SJCRH30 (cell line): ENCODE measurements at regions not wholly inside any gene's neighbourhood (a gene's known extent, or its start where the extent isn't known, plus 50 kb on each side); places are given as distances from the start of the nearest gene placed in this dataset.
A peak's percentile ranks its signal among the peaks of the same experiment; 100 is the strongest.

ENCODE experiments used
- DNase-seq, 2 experiments: peaks; one replicate each; pipeline ENCODE4 v3.0.0-alpha.2; 2015 to 2020
- H3K27ac ChIP-seq: fragments of 250-450 bp; sonication (Bioruptor Pico); 2 replicates; pipeline ENCODE4 v1.5.1; 2020; ENCODE audit warnings: mild to moderate bottlenecking, moderate library complexity
- H3K27me3 ChIP-seq: fragments of 250-450 bp; sonication (Bioruptor Pico); 2 replicates; pipeline ENCODE4 v1.5.1; 2020; ENCODE audit warnings: mild to moderate bottlenecking, moderate library complexity
- H3K36me3 ChIP-seq: fragments of 250-450 bp; sonication (Bioruptor Pico); 2 replicates; pipeline ENCODE4 v1.5.1; 2020; ENCODE audit warnings: mild to moderate bottlenecking, moderate library complexity
- H3K4me1 ChIP-seq: fragments of 250-450 bp; sonication (Bioruptor Pico); 2 replicates; pipeline ENCODE4 v1.5.1; 2020; ENCODE audit warnings: mild to moderate bottlenecking, moderate library complexity
- H3K4me3 ChIP-seq: fragments of 250-450 bp; sonication (Bioruptor Pico); 2 replicates; pipeline ENCODE4 v1.5.1; 2020; ENCODE audit warnings: mild to moderate bottlenecking, moderate library complexity
- H3K9me3 ChIP-seq: fragments of 250-450 bp; sonication (Bioruptor Pico); replicated peaks from 2 replicates; pipeline ENCODE4 v1.5.1; 2020; ENCODE audit warnings: mild to moderate bottlenecking, moderate library complexity

DNA sequence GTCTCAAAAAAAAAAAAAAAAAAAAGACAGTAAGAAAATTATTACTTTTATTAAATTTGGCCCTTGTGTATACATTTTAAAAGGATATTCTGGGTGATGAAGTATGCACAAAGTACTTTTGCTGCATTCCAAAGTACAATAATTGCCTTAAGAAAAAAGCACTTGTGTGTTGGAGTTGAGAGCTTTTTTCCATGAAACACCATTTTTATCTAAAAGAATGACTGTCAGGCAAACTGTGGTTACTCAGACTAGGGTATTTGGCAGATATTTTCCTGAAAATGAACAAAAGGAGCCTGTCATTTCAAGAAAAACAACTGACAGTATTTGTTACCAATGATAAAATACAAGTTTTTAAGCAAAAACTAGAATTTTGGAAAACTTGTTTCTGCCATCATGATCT is 84.3 kb upstream of the PTPN3 start:
- peaks cover 7% of the 10 kb centered on the region for H3K4me1 ChIP-seq
- H3K9me3 ChIP-seq, result no peaks in the 10 kb centered on the region
- H3K27me3 ChIP-seq, result no peaks in the 10 kb centered on the region
- no peak overlapping the region for H3K4me3 ChIP-seq
- no peaks in the 10 kb centered on the region for H3K36me3 ChIP-seq
- no peak for DNase-seq
- H3K27ac ChIP-seq, result no peak overlapping the region

DNA sequence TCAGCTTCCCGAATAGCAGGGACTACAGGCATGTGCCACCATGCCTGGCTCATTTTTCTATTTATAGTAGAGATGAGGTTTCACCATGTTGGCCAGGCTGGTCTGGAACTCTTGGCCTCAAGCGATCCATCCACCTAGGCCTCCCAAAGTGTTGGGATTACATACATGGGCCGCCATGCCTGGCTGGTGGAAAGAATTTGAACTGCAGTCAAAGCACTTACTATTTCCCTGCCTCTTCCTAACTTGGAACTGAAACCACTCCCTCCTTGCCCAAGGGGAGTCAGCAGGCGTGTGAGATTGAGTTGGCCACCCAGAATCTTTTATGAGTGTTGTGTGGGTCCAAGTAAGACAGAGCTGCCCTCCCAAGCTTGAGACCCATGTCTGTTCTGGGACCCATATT is 86.1 kb upstream of the PTPN3 start:
- no peak for DNase-seq
- Histone ChIP-seq H3K27ac (no peak overlapping the region), H3K4me3 (no peak overlapping the region)

DNA sequence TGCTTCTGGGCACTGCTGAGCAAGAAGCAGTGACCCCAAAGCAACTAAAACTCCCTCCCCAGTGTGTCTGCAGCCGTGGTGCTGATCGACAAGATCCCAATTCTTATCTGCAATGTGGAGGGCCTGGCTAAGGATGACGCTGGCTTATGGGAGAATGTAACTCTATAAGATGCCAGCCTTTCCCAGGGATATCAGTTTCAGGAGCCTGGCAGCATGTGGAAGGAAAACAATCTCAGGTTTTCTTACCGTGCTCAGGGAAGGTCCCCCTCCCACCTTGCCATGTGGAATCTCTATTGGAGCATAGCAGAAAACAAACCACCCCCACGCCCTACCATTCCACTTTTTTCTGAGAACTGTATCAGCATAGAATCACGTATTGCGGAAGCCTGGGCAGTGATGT is 87.7 kb upstream of the PTPN3 start:
- H3K36me3 ChIP-seq, result no peaks in the 10 kb centered on the region
- H3K4me1 ChIP-seq, result peaks cover 7% of the 10 kb centered on the region
- H3K4me3 ChIP-seq, result no peak overlapping the region
- H3K27me3 ChIP-seq, result no peaks in the 10 kb centered on the region
- peaks cover 6% of the 10 kb centered on the region for H3K9me3 ChIP-seq
- peak in 1 of 2 experiments; percentile 26 for DNase-seq
- no peak overlapping the region for H3K27ac ChIP-seq

More for the DNA sequence above, 86.1 kb upstream of the PTPN3 start:
- Histone ChIP-seq H3K36me3 (no peaks in the 10 kb centered on the region), H3K27me3 (no peaks in the 10 kb centered on the region), H3K4me1 (peaks cover 7% of the 10 kb centered on the region), H3K9me3 (peaks cover under 1% of the 10 kb centered on the region; the same call in 1 of the 2 replicates)

DNA sequence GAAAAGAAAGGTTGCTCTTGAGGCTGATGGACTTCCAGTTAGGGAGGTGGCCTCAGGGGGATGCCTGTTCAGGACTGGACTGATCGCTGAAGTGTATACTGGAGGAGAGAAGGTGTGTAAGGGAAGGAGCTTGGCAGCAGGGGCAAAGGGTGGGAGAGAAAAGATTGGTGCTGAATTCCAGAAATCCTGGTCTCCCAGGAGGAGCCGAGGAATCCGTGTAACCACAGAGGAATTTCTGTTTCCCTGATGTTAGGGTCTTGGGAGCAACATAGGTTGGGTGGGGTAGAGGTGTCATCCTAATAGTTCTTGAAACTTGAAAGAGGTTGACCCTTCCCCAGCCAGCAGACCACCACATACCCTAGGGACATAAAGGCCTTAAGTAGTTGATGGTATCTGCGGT is 88.9 kb upstream of the PTPN3 start:
- H3K27me3 ChIP-seq, result no peaks in the 10 kb centered on the region
- H3K4me3 ChIP-seq, result no peak overlapping the region
- H3K27ac ChIP-seq, result no peak overlapping the region
- peaks cover 7% of the 10 kb centered on the region for H3K4me1 ChIP-seq
- H3K36me3 ChIP-seq, result no peaks in the 10 kb centered on the region
- H3K9me3 ChIP-seq, result peaks cover 6% of the 10 kb centered on the region
- no peak for DNase-seq

DNA sequence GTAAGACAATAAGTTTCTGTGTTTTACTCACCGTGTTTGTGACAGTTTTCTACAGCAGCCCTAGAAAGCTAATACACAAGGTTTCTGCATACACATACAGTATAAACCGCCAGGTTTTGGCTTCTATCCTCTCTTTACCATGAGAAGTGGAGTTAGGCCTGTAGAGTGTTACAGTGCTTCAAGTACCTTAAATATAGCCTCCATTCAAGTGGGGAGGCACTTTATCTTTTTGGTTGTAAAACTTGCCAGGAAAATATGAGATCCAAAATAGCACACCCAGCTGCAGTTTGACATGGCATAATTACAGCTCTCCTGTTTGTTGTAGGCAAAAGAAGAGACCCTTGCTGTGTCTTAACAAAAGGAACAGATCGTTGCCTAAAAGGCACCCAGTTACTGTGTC is 90.3 kb upstream of the PTPN3 start:
- peaks cover 7% of the 10 kb centered on the region for H3K4me1 ChIP-seq
- no peaks in the 10 kb centered on the region for H3K36me3 ChIP-seq
- H3K27me3 ChIP-seq, result no peaks in the 10 kb centered on the region
- H3K27ac ChIP-seq, result no peak overlapping the region
- H3K9me3 ChIP-seq, result peaks cover 6% of the 10 kb centered on the region
- DNase-seq, result no peak
- no peak overlapping the region for H3K4me3 ChIP-seq

DNA sequence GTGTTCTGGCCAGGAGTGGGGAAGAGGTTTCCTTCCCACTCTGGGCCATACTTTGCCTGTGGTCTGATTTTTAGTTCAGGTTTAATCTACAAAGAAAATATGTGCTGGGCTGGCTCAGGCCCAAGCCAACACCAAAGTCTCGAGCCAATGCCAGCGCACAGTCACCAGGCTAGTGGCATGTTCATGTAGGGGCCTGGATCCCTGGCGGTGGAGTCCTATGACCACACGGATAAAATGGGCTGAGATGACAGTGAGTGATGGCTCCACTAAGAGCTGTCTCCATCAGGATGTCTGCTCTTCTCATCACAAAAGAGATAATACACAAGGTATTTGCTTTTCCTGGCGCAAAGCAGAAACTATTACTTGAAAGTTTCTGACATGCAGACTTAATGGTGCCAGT is 92.9 kb upstream of the PTPN3 start:
- Histone ChIP-seq H3K4me1 (peaks cover 3% of the 10 kb centered on the region; the same call in 1 of the 2 replicates), H3K36me3 (no peaks in the 10 kb centered on the region), H3K27me3 (no peaks in the 10 kb centered on the region), H3K9me3 (peaks cover 6% of the 10 kb centered on the region), H3K27ac (no peak overlapping the region), H3K4me3 (no peak overlapping the region)
- no peak for DNase-seq

DNA sequence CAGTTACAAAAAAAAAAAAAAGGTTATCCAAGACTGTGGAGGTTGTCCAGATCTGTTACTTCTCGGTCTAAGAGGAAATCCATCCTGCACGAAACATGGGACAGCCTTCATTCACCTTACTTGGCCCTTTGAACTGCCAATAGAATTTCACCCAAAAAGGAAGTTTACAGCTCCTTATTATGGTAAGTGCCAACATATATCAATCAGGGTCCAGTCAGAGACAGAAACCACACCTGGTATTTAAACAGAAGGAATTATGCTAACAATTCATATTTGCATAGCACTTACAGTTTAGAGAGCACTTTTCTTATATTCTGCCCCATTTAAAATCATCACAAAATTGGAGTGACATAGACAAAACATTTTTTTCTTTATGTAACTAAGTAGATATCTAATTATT is 93.6 kb upstream of the PTPN3 start:
- no peaks in the 10 kb centered on the region for H3K4me1 ChIP-seq
- no peak overlapping the region for H3K4me3 ChIP-seq
- H3K36me3 ChIP-seq, result no peaks in the 10 kb centered on the region
- DNase-seq, result no peak
- no peak overlapping the region for H3K27ac ChIP-seq
- no peaks in the 10 kb centered on the region for H3K27me3 ChIP-seq
- H3K9me3 ChIP-seq, result peaks cover 6% of the 10 kb centered on the region

DNA sequence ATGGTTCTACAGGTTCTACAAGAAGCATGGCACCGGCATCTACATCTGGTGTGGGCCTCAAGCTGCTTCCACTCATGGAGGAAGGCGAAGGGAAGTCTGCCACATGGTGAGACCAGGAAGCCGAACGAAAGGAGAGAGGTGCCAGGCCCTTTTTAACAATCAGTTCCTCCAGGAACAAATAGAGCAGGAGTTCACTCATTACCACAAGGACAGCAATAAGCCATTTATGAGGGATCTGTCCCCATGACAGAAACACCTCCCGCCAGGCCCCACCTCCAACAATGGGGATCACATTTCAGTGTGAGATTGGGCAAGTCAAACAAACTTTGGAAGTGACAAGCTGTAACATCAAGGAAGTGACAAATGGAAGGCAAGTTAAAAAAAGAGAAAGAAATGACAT is 95.5 kb upstream of the PTPN3 start:
- no peak overlapping the region for H3K4me3 ChIP-seq
- H3K9me3 ChIP-seq, result peaks cover 6% of the 10 kb centered on the region
- H3K36me3 ChIP-seq, result no peaks in the 10 kb centered on the region
- DNase-seq, result no peak
- H3K27ac ChIP-seq, result no peak overlapping the region
- H3K27me3 ChIP-seq, result no peaks in the 10 kb centered on the region
- H3K4me1 ChIP-seq, result no peaks in the 10 kb centered on the region

DNA sequence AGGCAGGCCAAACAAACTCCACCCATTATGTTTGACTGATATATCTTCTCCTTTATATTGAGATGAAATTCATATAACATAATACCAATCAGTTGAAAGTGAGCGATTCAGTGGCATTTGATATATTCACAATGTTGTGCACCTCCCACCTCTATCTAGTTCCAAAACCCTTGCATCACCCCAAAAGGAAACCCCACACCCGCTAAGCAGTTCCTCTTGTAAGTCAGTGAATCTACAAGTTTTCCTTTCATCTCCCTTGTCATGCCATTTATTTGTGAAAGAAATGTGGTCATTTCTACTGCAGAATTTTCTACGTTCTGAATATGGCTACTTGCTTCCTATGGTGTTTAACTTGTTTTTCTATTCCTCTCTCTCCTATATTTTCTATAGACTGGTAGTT is 99.4 kb upstream of the PTPN3 start:
- Histone ChIP-seq H3K36me3 (no peaks in the 10 kb centered on the region), H3K27ac (no peak overlapping the region)
- no peak for DNase-seq

DNA sequence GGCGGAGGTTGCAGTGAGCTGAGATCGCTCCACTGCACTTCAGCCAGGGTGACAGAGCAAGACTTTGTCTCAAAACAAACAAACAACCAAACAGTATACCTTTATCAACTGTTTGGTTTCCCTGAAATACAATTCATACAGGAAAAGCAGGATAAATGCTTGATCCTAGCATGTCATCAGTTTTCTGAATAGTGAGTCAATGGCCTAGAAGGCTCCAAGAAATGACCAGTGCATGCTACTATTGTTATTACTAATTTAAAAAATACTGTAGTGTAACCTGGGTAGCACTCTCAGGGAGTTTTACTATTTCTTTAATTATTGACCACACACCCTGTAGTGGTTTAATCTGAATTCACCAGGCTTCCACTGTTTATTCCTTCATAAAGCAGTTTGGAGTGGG is 101.0 kb upstream of the PTPN3 start:
- no peak for DNase-seq
- no peak overlapping the region for H3K4me3 ChIP-seq
- H3K36me3 ChIP-seq, result no peaks in the 10 kb centered on the region
- H3K27ac ChIP-seq, result no peak overlapping the region
- peaks cover 9% of the 10 kb centered on the region for H3K4me1 ChIP-seq
- H3K9me3 ChIP-seq, result 0 out of 2 replicates have a peak, but pooled peaks cover 3% of the 10 kb centered on the region
- no peaks in the 10 kb centered on the region for H3K27me3 ChIP-seq

More for the DNA sequence above, 99.4 kb upstream of the PTPN3 start:
- Histone ChIP-seq H3K4me3 (no peak overlapping the region), H3K9me3 (0 out of 2 replicates have a peak, but pooled peaks cover 3% of the 10 kb centered on the region), H3K27me3 (no peaks in the 10 kb centered on the region), H3K4me1 (no peaks in the 10 kb centered on the region)

DNA sequence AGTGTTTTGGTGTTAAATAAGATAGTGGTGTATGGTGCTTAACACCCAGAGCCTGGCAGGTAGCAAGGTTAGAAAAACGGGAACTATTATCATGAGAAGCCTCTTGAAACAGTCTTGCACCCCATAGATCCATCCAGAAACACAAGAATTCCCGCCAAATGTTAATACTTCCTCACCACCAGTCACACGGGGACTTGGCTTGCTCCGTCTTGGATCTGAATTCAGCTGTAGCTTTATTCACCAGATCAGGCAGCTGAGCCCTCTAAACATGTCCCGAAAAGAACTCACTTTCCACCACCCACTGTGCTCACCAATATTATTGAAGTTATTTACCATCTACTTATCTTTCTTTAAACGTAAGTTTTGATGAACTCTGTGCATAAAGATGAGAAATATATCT is 101.6 kb upstream of the PTPN3 start:
- peaks cover 15% of the 10 kb centered on the region for H3K4me1 ChIP-seq
- H3K36me3 ChIP-seq, result no peaks in the 10 kb centered on the region
- H3K4me3 ChIP-seq, result no peak overlapping the region
- no peaks in the 10 kb centered on the region for H3K27me3 ChIP-seq
- no peak overlapping the region for H3K27ac ChIP-seq
- H3K9me3 ChIP-seq, result 0 out of 2 replicates have a peak, but pooled peaks cover 3% of the 10 kb centered on the region
- no peak for DNase-seq

DNA sequence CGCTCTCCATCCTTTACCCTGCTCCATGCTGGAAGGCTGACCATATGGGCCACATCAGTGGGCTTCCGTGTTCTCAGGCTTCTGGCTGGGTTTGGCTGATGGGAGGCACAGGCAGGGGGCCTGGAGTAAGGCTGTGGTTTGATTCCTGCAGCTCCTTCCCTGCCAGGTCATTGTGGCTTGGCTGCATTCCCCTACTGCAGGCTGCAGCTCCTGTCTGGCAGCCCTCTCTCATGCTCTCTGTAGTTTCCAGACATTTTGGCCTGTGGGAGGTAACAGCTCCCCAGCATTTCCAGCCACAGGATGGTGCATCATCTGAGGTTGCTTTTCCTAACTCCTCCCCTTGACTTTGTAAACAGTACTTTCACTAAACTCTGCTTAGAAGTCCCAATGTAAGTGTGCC is 102.0 kb upstream of the PTPN3 start:
- Histone ChIP-seq H3K27ac (no peak overlapping the region), H3K4me3 (no peak overlapping the region), H3K36me3 (no peaks in the 10 kb centered on the region), H3K9me3 (0 out of 2 replicates have a peak, but pooled peaks cover 3% of the 10 kb centered on the region), H3K4me1 (peaks cover 19% of the 10 kb centered on the region), H3K27me3 (no peaks in the 10 kb centered on the region)
- peak; percentile 67 to 73 for DNase-seq

DNA sequence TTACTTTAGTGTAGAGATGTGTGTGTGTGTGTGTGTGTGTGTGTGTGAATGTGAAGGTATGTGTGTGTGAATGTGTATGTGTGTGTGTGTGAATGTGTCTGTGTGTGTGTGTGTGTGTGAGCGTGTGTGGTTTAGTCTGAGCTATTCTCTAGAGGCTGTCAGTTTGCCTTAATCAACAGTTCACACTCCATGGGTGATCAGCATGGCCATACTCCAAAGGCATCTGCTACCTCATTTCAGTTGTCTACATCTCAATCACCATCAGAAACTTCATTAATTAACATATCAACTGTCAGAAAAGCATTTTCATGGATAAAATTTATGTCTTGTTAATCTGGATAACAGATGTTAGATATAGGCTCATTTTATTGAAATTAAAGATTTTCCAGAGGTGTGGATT is 103.1 kb upstream of the PTPN3 start:
- Histone ChIP-seq H3K4me1 (peaks cover 19% of the 10 kb centered on the region), H3K9me3 (0 out of 2 replicates have a peak, but pooled peaks cover 3% of the 10 kb centered on the region), H3K27me3 (no peaks in the 10 kb centered on the region), H3K36me3 (no peaks in the 10 kb centered on the region), H3K4me3 (no peak overlapping the region), H3K27ac (no peak overlapping the region)
- DNase-seq, result no peak

DNA sequence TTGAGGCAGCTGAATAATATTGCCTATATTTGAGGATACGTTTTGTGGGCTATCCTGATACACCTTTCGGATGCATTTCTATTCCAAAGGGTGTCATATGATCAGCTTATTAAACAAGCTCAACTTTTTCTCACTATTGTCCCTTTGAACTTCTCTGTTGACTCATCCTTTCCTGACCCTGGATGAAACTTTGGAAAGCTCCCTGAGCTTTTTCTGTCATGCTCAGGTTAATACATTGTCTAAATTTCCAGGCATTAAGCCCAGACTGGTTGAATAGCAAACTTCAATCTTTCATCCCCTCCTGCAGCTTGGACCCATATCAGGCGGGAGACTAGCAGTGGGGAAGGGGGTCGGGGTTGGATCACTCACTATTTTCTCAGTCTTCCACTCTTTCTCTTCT is 104.9 kb upstream of the PTPN3 start:
- H3K36me3 ChIP-seq, result no peaks in the 10 kb centered on the region
- no peak overlapping the region for H3K27ac ChIP-seq
- DNase-seq, result no peak
- H3K4me3 ChIP-seq, result no peak overlapping the region
- peaks cover 19% of the 10 kb centered on the region for H3K4me1 ChIP-seq
- H3K9me3 ChIP-seq, result 0 out of 2 replicates have a peak, but pooled peaks cover 3% of the 10 kb centered on the region
- H3K27me3 ChIP-seq, result no peaks in the 10 kb centered on the region

DNA sequence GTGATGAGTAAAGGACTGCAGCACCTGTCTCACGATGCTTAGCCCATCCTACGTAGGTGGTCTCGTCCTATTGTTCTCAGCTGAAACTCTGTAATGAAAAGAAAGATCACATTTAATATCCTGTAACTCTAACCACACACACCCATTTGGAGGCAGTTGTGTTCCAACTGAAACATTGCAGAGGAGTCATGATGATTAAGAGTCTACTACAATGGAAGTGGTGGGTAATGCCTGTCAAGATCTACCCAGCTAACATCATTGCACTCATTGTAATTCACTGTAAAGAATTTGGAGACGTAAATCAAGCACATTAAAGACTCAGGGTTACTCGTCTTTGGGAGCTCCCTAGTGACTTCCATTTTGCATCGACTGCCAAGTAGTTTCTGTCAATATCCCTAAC is 106.0 kb upstream of the PTPN3 start:
- peaks cover 19% of the 10 kb centered on the region for H3K4me1 ChIP-seq
- H3K4me3 ChIP-seq, result 0 out of 2 replicates have a peak overlapping the region, but pooled peaks have one; percentile 0
- peak in 1 of 2 experiments; percentile 81 for DNase-seq
- peak overlapping the region; percentile 38 for H3K27ac ChIP-seq
- H3K27me3 ChIP-seq, result no peaks in the 10 kb centered on the region
- H3K36me3 ChIP-seq, result no peaks in the 10 kb centered on the region
- 0 out of 2 replicates have a peak, but pooled peaks cover 3% of the 10 kb centered on the region for H3K9me3 ChIP-seq

DNA sequence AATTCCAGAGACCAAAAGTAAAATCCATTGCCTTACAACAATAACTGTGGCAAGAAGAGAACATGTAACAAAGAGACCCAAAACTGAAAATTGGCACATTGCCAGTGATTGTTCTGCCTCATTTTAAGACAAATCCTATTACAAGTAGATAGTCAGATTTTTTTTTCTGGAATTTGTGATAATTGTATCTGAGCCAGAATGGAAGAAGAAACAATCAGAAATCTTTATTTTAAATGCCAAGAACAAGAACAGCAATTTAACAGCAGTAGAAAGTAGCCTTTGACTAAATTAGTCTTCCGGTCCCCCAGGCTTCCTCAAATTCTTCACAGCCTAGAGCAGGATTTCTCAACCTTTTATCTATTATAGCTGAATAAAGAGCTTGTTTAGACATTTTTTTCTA is 106.7 kb upstream of the PTPN3 start:
- no peaks in the 10 kb centered on the region for H3K27me3 ChIP-seq
- 0 out of 2 replicates have a peak, but pooled peaks cover 3% of the 10 kb centered on the region for H3K9me3 ChIP-seq
- peak in 1 of 2 experiments; percentile 59 for DNase-seq
- H3K27ac ChIP-seq, result peak overlapping the region; percentile 38; the same call in 1 of the 2 replicates
- H3K4me3 ChIP-seq, result no peak overlapping the region
- peaks cover 19% of the 10 kb centered on the region for H3K4me1 ChIP-seq
- H3K36me3 ChIP-seq, result no peaks in the 10 kb centered on the region
